Keratinocyte (primary cell): ENCODE measurements at regions not wholly inside any gene's neighbourhood (a gene's known extent, or its start where the extent isn't known, plus 50 kb on each side); places are given as distances from the start of the nearest gene placed in this dataset.

Experiments used
- DNase-seq: peaks from one replicate; pipeline ENCODE4 v3.0.0-alpha.2; 2011; ENCODE audit warnings: low read depth, missing footprints, low spot score
- FAIRE-seq: peaks from 2 replicates; lab custom pipeline; 2011; peaks lifted over from hg19 to GRCh38; lab: Jason Lieb, UNC
- H2AFZ ChIP-seq: 2 replicates; pipeline ENCODE4 v1.6.0; 2012; ENCODE audit warnings: low read length, control low read depth, inconsistent platforms; ENCODE audit not compliant: control insufficient read depth
- H3K27ac ChIP-seq: 2 replicates; pipeline ENCODE4 v1.5.1; 2011; ENCODE audit warnings: low read length; ENCODE audit not compliant: control insufficient read depth, insufficient read depth
- H3K27me3 ChIP-seq: 3 replicates; pipeline ENCODE4 v1.6.0; 2011; ENCODE audit warnings: low read length; ENCODE audit not compliant: control insufficient read depth, insufficient read depth; ENCODE audit errors: extremely low read depth
- H3K36me3 ChIP-seq, 2 experiments: 2 replicates in 1 of 2; 3 replicates in 1 of 2; pipeline ENCODE4 v1.5.1; 2011; ENCODE audit warnings: low read length in 2 of 2, mild to moderate bottlenecking in 1 of 2; ENCODE audit not compliant: control insufficient read depth in 2 of 2, insufficient read depth in 2 of 2; ENCODE audit errors: extremely low read depth in 1 of 2
- H3K4me1 ChIP-seq: 3 replicates; pipeline ENCODE4 v1.5.1; 2011; ENCODE audit warnings: low read length; ENCODE audit not compliant: control insufficient read depth, insufficient read depth; ENCODE audit errors: extremely low read depth
- H3K4me2 ChIP-seq: 3 replicates; pipeline ENCODE4 v1.6.0; 2011; ENCODE audit warnings: low read depth, low read length; ENCODE audit not compliant: control insufficient read depth, insufficient read depth; ENCODE audit errors: extremely low read depth
- H3K4me3 ChIP-seq, 3 experiments: fragments of 200-600 bp in 1 of 3; sonication (generic) in 1 of 3; 2 replicates in 2 of 3; 3 replicates in 1 of 3; pipeline ENCODE4 v1.5.1; 2011 to 2016; ENCODE audit warnings: low read length in 3 of 3, mild to moderate bottlenecking in 3 of 3, control low read depth in 2 of 3, inconsistent platforms in 1 of 3, low read depth in 1 of 3, mixed read lengths in 1 of 3, mixed run types in 1 of 3, moderate library complexity in 1 of 3; ENCODE audit not compliant: control insufficient read depth in 2 of 3, insufficient read depth in 2 of 3; ENCODE audit errors: extremely low read depth in 1 of 3
- H3K79me2 ChIP-seq: 2 replicates; pipeline ENCODE4 v1.6.0; 2012; ENCODE audit warnings: low read length; ENCODE audit not compliant: control insufficient read depth, insufficient read depth
- H3K9ac ChIP-seq: 3 replicates; pipeline ENCODE4 v1.6.0; 2011; ENCODE audit warnings: low read length; ENCODE audit not compliant: control insufficient read depth, insufficient read depth; ENCODE audit errors: extremely low read depth
- H3K9me1 ChIP-seq: 3 replicates; pipeline ENCODE4 v1.6.0; 2011; ENCODE audit warnings: low read length; ENCODE audit not compliant: control insufficient read depth, insufficient read depth; ENCODE audit errors: extremely low read depth
- H3K9me3 ChIP-seq: 2 replicates; pipeline ENCODE4 v1.5.1; 2012; ENCODE audit warnings: low read depth, low read length; ENCODE audit not compliant: control insufficient read depth
- H4K20me1 ChIP-seq: 3 replicates; pipeline ENCODE4 v1.6.0; 2011; ENCODE audit warnings: low read length; ENCODE audit not compliant: control insufficient read depth, insufficient read depth; ENCODE audit errors: extremely low read depth
- CTCF ChIP-seq, 3 experiments: IDR thresholded peaks in 1 of 3; conservative IDR thresholded peaks in 1 of 3; optimal IDR thresholded peaks in 1 of 3; 2 replicates in 2 of 3; 3 replicates in 1 of 3; pipeline versions ENCODE3 to v1.5.1; 2011; ENCODE audit warnings: low read length in 3 of 3, mild to moderate bottlenecking in 3 of 3, moderate library complexity in 2 of 3, control low read depth in 1 of 3, inconsistent platforms in 1 of 3; ENCODE audit not compliant: insufficient read depth in 2 of 3; ENCODE audit errors: extremely low read depth in 1 of 3
- EZH2 ChIP-seq: IDR thresholded peaks from one replicate; pipeline ENCODE4 v1.6.1; 2012; ENCODE audit warnings: inconsistent platforms, mild to moderate bottlenecking, low read length, moderate library complexity
- dilution Hi-C: fragments of 300-500 bp; cut with MboI; formaldehyde crosslinking; loops from one replicate; pipeline ENCODE4 v1.7.0; 2020; ENCODE audit warnings: low sequenced_read_pairs; ENCODE audit not compliant: extremely low pct_ligation_motif_present

DNA sequence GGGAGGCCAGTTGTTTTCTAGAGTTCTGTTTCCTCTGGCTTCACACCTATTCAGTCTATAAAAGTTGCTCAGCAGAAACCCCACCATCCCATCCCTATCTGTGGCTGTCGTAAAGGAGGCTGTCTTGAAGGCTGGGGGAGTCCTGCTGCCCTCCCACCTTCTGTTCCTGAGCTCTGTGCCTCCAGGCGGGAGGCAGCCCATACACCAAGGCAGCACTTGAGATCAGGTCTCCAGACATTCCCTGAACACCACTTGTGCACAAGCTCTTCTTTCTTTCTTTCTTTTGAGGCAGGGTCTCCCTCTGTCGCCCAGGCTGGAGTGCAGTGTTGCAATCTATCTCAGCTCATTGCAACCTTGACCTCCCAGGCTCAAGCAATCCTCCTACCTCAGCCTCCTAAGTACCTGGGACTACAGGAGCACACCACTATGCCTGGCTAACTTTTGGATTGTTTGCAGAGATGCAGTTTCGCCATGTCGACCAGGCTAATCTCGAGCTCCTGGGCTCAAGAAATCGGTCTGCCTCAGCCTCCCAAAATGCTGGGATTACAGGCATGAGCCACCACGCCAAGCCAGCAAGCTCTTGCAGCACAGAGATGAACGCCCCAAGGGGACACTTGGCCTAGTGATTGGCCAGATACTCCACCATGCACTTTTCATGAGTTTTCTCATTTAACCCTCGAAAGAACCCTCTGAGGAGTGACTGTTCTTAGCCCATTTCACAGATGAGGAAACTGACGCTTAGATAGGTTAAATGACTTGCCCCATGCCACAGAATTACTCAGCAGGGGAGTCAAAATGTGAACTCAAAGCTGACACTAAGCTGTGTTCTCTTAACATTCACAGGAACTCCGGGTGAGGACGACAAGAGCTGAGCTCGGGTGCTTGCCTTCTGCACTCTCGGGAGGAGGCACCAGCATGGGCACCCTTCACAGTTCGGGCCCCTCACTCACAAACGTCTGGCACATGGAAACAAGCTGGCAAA lies 55.8 kb upstream of the ENPP6 start:
- no peak overlapping the region for H3K4me3 ChIP-seq
- H4K20me1 ChIP-seq = no peaks in the 10 kb centered on the region
- H3K4me2 ChIP-seq = no peak overlapping the region
- no peaks in the 10 kb centered on the region for H3K36me3 ChIP-seq
- peaks cover 2% of the 10 kb centered on the region for H3K9me3 ChIP-seq
- H2AFZ ChIP-seq = no peak overlapping the region
- TF ChIP-seq EZH2 (no peak), CTCF (optimal IDR thresholded peaks at IDR 0.05 in 1 of 3, IDR thresholded peaks at IDR 0.05 in 1 of 3, conservative IDR thresholded peaks at IDR 0.05 in 1 of 3; ENCODE audit: extremely low read depth in 1 of 3, insufficient read depth in 2 of 3, low read length in 3 of 3) (no peak)
- H3K27me3 ChIP-seq = no peaks in the 10 kb centered on the region
- dilution Hi-C loops = no loop called here
- H3K4me1 ChIP-seq = no peaks in the 10 kb centered on the region
- H3K9ac ChIP-seq = no peak overlapping the region
- DNase-seq (no peak), FAIRE-seq (no peak)
- no peak overlapping the region for H3K27ac ChIP-seq
- H3K79me2 ChIP-seq = no peaks in the 10 kb centered on the region
- no peaks in the 10 kb centered on the region for H3K9me1 ChIP-seq

DNA sequence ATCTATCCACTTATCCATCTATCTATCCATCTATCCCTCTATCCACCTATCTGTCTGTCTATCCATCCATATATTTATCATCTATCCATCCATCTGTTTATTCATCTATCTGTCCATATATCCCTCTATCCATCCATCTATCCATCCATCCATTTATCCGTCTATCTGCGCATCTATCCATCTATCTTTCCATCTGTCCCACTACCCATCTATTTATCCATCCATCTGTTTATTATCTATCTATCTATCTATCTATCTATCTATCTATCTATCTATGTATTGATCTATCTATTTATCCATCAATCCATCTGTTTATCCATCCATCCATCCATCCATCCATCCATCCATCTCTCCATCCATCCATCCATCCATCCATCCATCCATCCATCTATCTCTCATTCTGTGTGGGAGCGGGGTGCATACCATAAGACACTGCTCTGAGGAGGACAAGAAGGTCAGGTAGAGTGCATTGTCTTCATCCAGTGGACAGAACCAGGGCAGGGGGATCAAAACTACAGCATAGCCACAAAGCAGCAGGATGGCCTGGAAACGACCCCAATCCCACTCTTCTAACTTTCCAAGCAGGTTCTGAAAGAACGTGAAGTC lies 53.2 kb upstream of the ENPP6 start:
- Histone ChIP-seq H3K9me1 (no peaks in the 10 kb centered on the region), H3K4me2 (no peak overlapping the region), H3K27me3 (no peaks in the 10 kb centered on the region), H3K4me3 (no peak overlapping the region), H3K9me3 (no peaks in the 10 kb centered on the region), H3K9ac (no peak overlapping the region), H4K20me1 (no peaks in the 10 kb centered on the region), H3K4me1 (peaks cover 9% of the 10 kb centered on the region), H3K27ac (no peak overlapping the region), H3K79me2 (no peaks in the 10 kb centered on the region), H3K36me3 (no peaks in the 10 kb centered on the region), H2AFZ (no peak overlapping the region)
- dilution Hi-C loops = no loop called here
- no peak for FAIRE-seq
- DNase-seq = no peak
- TF ChIP-seq EZH2 (no peak), CTCF (optimal IDR thresholded peaks at IDR 0.05 in 1 of 3, IDR thresholded peaks at IDR 0.05 in 1 of 3, conservative IDR thresholded peaks at IDR 0.05 in 1 of 3; ENCODE audit: extremely low read depth in 1 of 3, insufficient read depth in 2 of 3, low read length in 3 of 3) (no peak)
